Keratinocyte (primary cell): ENCODE measurements at regions not wholly inside any gene's neighbourhood (a gene's known extent, or its start where the extent isn't known, plus 50 kb on each side); places are given as distances from the start of the nearest gene placed in this dataset.

Experiments used
- EZH2 ChIP-seq: IDR thresholded peaks from one replicate; pipeline ENCODE4 v1.6.1; 2012; ENCODE audit warnings: inconsistent platforms, mild to moderate bottlenecking, low read length, moderate library complexity
- TF ChIP-seq, protein P1 (sequence below), 3 experiments: IDR thresholded peaks in 1 of 3; conservative IDR thresholded peaks in 1 of 3; optimal IDR thresholded peaks in 1 of 3; 2 replicates in 2 of 3; 3 replicates in 1 of 3; pipeline versions ENCODE3 to v1.5.1; 2011; ENCODE audit warnings: low read length in 3 of 3, mild to moderate bottlenecking in 3 of 3, moderate library complexity in 2 of 3, control low read depth in 1 of 3, inconsistent platforms in 1 of 3; ENCODE audit not compliant: insufficient read depth in 2 of 3; ENCODE audit errors: extremely low read depth in 1 of 3

DNA sequence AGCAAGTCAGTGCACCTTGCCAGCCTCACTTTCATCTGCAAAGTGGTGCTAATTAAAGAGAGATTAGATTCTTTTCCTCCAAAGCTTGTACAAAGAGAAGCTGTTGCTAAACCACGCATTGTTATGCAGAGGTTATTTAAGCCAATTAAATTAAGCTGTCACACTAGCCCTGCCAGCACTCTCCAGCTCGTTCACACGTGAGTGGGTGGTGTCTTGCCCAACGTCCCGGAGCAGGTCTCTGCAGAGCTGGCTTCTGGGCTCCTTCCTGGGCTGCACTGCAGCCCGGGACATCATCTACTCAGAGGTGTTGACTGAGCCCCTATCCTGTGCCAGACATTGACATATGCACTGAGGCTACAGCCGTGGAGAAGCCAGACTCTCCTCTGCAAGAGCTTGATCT is 401.6 kb upstream of the SULF2 start:
- TF ChIP-seq, protein P1, sequence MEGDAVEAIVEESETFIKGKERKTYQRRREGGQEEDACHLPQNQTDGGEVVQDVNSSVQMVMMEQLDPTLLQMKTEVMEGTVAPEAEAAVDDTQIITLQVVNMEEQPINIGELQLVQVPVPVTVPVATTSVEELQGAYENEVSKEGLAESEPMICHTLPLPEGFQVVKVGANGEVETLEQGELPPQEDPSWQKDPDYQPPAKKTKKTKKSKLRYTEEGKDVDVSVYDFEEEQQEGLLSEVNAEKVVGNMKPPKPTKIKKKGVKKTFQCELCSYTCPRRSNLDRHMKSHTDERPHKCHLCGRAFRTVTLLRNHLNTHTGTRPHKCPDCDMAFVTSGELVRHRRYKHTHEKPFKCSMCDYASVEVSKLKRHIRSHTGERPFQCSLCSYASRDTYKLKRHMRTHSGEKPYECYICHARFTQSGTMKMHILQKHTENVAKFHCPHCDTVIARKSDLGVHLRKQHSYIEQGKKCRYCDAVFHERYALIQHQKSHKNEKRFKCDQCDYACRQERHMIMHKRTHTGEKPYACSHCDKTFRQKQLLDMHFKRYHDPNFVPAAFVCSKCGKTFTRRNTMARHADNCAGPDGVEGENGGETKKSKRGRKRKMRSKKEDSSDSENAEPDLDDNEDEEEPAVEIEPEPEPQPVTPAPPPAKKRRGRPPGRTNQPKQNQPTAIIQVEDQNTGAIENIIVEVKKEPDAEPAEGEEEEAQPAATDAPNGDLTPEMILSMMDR (optimal IDR thresholded peaks at IDR 0.05 in 1 of 3, IDR thresholded peaks at IDR 0.05 in 1 of 3, conservative IDR thresholded peaks at IDR 0.05 in 1 of 3; ENCODE audit: extremely low read depth in 1 of 3, insufficient read depth in 2 of 3, low read length in 3 of 3): no peak
- TF ChIP-seq EZH2: no peak
